CD14-positive monocyte (primary cell): ENCODE measurements at regions not wholly inside any gene's neighbourhood (a gene's known extent, or its start where the extent isn't known, plus 50 kb on each side); places are given as distances from the start of the nearest gene placed in this dataset.

Experiments
- DNase-seq, 3 donors: peaks; one replicate each; pipeline ENCODE4 v3.0.0-alpha.2; 2011 to 2022
- H2AFZ ChIP-seq: 2 replicates; pipeline ENCODE4 v1.6.0; 2012; ENCODE audit warnings: mild to moderate bottlenecking, low read depth, low read length, inconsistent platforms; ENCODE audit not compliant: insufficient read depth, poor library complexity, severe bottlenecking
- H3K27ac ChIP-seq, 2 donors: 1 replicate in 1 of 2; 2 replicates in 1 of 2; pipeline ENCODE4 v1.5.1; 2012 to 2013; ENCODE audit warnings: low read length in 2 of 2, control low read depth in 1 of 2, inconsistent platforms in 1 of 2, low read depth in 1 of 2, mild to moderate bottlenecking in 1 of 2
- H3K27me3 ChIP-seq, 2 donors: one replicate each; pipeline versions ENCODE4 v1.6.0 to v1.6.1; 2011 to 2013; ENCODE audit warnings: low read length in 2 of 2; ENCODE audit not compliant: control insufficient read depth in 2 of 2, insufficient read depth in 2 of 2
- H3K36me3 ChIP-seq, 2 donors: replicated peaks in 1 of 2; 1 replicate in 1 of 2; 2 replicates in 1 of 2; pipeline versions ENCODE4 v1.5.1 to v1.6.1; 2012 to 2013; ENCODE audit warnings: low read length in 2 of 2, control low read depth in 1 of 2, inconsistent platforms in 1 of 2, mild to moderate bottlenecking in 1 of 2; ENCODE audit not compliant: insufficient read depth in 2 of 2, control insufficient read depth in 1 of 2
- H3K4me1 ChIP-seq, 2 donors: 1 replicate in 1 of 2; 2 replicates in 1 of 2; pipeline versions ENCODE4 v1.5.1 to v1.6.1; 2012 to 2013; ENCODE audit warnings: low read length in 2 of 2, control low read depth in 1 of 2, inconsistent platforms in 1 of 2, mild to moderate bottlenecking in 1 of 2, moderate library complexity in 1 of 2; ENCODE audit not compliant: insufficient read depth in 2 of 2, control insufficient read depth in 1 of 2
- H3K4me2 ChIP-seq: replicated peaks from 2 replicates; pipeline ENCODE3; 2012; ENCODE audit warnings: low read length, moderate library complexity, mild to moderate bottlenecking; ENCODE audit not compliant: poor library complexity, severe bottlenecking; ENCODE audit errors: extremely low read depth
- H3K4me3 ChIP-seq, 3 experiments: fragments of 200-600 bp in 1 of 3; sonication (generic) in 1 of 3; replicated peaks in 1 of 3; 1 replicate in 2 of 3; 2 replicates in 1 of 3; pipeline ENCODE4 v1.5.1; 2011 to 2013; ENCODE audit warnings: low read length in 3 of 3, mild to moderate bottlenecking in 3 of 3, control low read depth in 2 of 3, low read depth in 2 of 3, inconsistent platforms in 1 of 3, moderate library complexity in 1 of 3
- H3K79me2 ChIP-seq: 2 replicates; pipeline ENCODE4 v1.6.0; 2012; ENCODE audit warnings: mild to moderate bottlenecking, control low read depth, inconsistent platforms, low read length, moderate library complexity; ENCODE audit not compliant: insufficient read depth
- H3K9ac ChIP-seq: 2 replicates; pipeline ENCODE4 v1.6.0; 2017; ENCODE audit warnings: low read length, mild to moderate bottlenecking; ENCODE audit not compliant: insufficient read depth, poor library complexity, severe bottlenecking
- H3K9me3 ChIP-seq, 2 donors: replicated peaks in 1 of 2; 1 replicate in 1 of 2; 2 replicates in 1 of 2; pipeline versions ENCODE4 v1.5.1 to v1.6.1; 2012 to 2013; ENCODE audit warnings: low read length in 2 of 2, control low read depth in 1 of 2; ENCODE audit not compliant: control insufficient read depth in 1 of 2, insufficient read depth in 1 of 2
- H4K20me1 ChIP-seq: 2 replicates; pipeline ENCODE4 v1.6.0; 2012; ENCODE audit warnings: mild to moderate bottlenecking, low read length, control low read depth, moderate library complexity; ENCODE audit not compliant: insufficient read depth
- H3K27ac Mint-ChIP-seq, 7 donors: one replicate each; pipeline ENCODE4 v1.8.0; 2020; ENCODE audit warnings: mild to moderate bottlenecking in 7 of 7, mixed read lengths in 7 of 7, moderate library complexity in 6 of 7, inconsistent platforms in 2 of 7
- H3K27me3 Mint-ChIP-seq, 3 donors: one replicate each; pipeline ENCODE4 v1.8.0; 2021 to 2022; ENCODE audit warnings: low read depth in 3 of 3, mild to moderate bottlenecking in 3 of 3, mixed read lengths in 3 of 3, moderate library complexity in 3 of 3, inconsistent platforms in 1 of 3
- H3K36me3 Mint-ChIP-seq, 2 donors: one replicate each; pipeline ENCODE4 v1.8.0; 2020; ENCODE audit warnings: mixed read lengths in 2 of 2, inconsistent platforms in 1 of 2, mild to moderate bottlenecking in 1 of 2
- H3K4me1 Mint-ChIP-seq: one replicate; pipeline ENCODE4 v1.8.0; 2020; ENCODE audit warnings: mild to moderate bottlenecking, mixed read lengths
- H3K4me3 Mint-ChIP-seq, 2 donors: one replicate each; pipeline ENCODE4 v1.8.0; 2020; ENCODE audit warnings: mild to moderate bottlenecking in 2 of 2, mixed read lengths in 2 of 2, moderate library complexity in 1 of 2
- H3K9me3 Mint-ChIP-seq, 7 donors: one replicate each; pipeline ENCODE4 v1.8.0; 2020 to 2022; ENCODE audit warnings: mixed read lengths in 7 of 7, mild to moderate bottlenecking in 6 of 7, moderate library complexity in 6 of 7, inconsistent platforms in 2 of 7
- WGBS: methylation state at CpG from one replicate; pipeline ENCODE4 v1.1.5; 2013; ENCODE audit warnings: missing lambda C conversion rate; ENCODE audit not compliant: insufficient coverage; 5-methylcytosine and 5-hydroxymethylcytosine counted together
- intact Hi-C, 2 donors: fragments of 100-400 bp; cut with micrococcal nuclease; formaldehyde crosslinking; loops; one replicate each; pipeline versions ENCODE4 v1.15.0 to v1.15.1; 2023
- TF ChIP-seq, protein P1 (sequence below): fragments of 200-600 bp; IDR thresholded peaks from one replicate; pipeline ENCODE4 v1.8.0; 2022; ENCODE audit warnings: antibody characterized with exemption, mild to moderate bottlenecking

DNA sequence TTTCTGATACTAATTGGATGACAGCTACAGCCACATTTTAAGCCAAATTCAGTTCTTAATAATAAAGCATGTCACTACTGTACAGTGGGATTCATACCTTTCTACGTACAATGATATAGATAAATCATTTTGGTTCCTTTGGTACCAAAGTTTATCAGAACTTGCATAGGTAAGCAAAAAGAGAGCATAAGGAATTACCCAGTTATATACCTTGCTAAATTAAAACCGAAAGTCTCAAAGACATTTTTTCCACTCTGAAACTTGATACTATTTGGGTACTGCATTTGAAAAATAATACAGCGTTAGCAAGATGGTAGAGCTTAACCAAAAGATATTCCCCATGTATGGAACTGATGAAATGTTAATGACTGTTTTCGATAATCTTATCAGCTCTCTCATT is 400.9 kb upstream of the ADGRL3 start:
- Mint-ChIP-seq H3K27ac (no peak overlapping the region), H3K36me3 (no peaks in the 10 kb centered on the region), H3K9me3 (peaks cover 0 to 3% (median 0%) of the 10 kb centered on the region in 7 donors), H3K4me1 (no peaks in the 10 kb centered on the region), H3K27me3 (no peaks in the 10 kb centered on the region), H3K4me3 (no peak overlapping the region)
- H4K20me1 ChIP-seq = no peaks in the 10 kb centered on the region
- no peak overlapping the region for H3K27ac ChIP-seq
- TF ChIP-seq, protein P1, sequence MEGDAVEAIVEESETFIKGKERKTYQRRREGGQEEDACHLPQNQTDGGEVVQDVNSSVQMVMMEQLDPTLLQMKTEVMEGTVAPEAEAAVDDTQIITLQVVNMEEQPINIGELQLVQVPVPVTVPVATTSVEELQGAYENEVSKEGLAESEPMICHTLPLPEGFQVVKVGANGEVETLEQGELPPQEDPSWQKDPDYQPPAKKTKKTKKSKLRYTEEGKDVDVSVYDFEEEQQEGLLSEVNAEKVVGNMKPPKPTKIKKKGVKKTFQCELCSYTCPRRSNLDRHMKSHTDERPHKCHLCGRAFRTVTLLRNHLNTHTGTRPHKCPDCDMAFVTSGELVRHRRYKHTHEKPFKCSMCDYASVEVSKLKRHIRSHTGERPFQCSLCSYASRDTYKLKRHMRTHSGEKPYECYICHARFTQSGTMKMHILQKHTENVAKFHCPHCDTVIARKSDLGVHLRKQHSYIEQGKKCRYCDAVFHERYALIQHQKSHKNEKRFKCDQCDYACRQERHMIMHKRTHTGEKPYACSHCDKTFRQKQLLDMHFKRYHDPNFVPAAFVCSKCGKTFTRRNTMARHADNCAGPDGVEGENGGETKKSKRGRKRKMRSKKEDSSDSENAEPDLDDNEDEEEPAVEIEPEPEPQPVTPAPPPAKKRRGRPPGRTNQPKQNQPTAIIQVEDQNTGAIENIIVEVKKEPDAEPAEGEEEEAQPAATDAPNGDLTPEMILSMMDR = no peak
- no peaks in the 10 kb centered on the region for H3K79me2 ChIP-seq
- H3K4me1 ChIP-seq = no peaks in the 10 kb centered on the region
- no peak overlapping the region for H2AFZ ChIP-seq
- no peak for DNase-seq
- no peak overlapping the region for H3K4me3 ChIP-seq
- peaks cover 0 to 4% of the 10 kb centered on the region in 2 donors for H3K9me3 ChIP-seq
- H3K4me2 ChIP-seq = no peak overlapping the region
- WGBS = no CpG with 5 or more reads among the region's 4 CpGs
- H3K27me3 ChIP-seq = no peaks in the 10 kb centered on the region
- no peaks in the 10 kb centered on the region for H3K36me3 ChIP-seq
- intact Hi-C loops = no loop called here
- H3K9ac ChIP-seq = no peak overlapping the region

DNA sequence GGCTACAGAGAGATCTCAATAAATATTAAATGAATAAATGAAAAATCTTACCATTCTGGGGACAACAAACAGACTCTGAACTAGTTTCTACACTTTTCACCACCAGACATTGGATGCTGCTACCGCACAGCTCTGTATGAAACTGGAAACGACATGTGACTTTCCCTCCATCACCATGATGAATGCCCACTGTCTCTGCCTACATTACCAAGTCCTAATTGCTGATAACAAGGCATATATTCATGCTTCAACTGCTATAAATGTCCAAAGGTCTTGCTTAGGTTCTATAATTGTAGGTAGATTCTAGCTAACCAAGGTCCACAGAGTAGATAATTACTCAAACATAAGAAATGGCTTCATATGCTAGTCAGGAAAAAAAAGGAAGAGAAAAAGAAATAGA is 399.4 kb upstream of the ADGRL3 start:
- Mint-ChIP-seq H3K4me1 (no peaks in the 10 kb centered on the region), H3K27ac (no peak overlapping the region), H3K4me3 (no peak overlapping the region), H3K9me3 (peaks cover 0 to 3% (median 0%) of the 10 kb centered on the region in 7 donors), H3K36me3 (no peaks in the 10 kb centered on the region), H3K27me3 (no peaks in the 10 kb centered on the region)
- H3K79me2 ChIP-seq = no peaks in the 10 kb centered on the region
- no peak overlapping the region for H2AFZ ChIP-seq
- H3K4me2 ChIP-seq = no peak overlapping the region
- no peak overlapping the region for H3K9ac ChIP-seq
- H3K4me1 ChIP-seq = no peaks in the 10 kb centered on the region
- H3K9me3 ChIP-seq = no peaks in the 10 kb centered on the region
- no peaks in the 10 kb centered on the region for H4K20me1 ChIP-seq
- TF ChIP-seq, protein P1 = no peak
- H3K27ac ChIP-seq = no peak overlapping the region
- 71% methylated on average over 1 of the region's 2 CpGs for WGBS
- intact Hi-C loops = no loop called here
- no peak overlapping the region for H3K4me3 ChIP-seq
- DNase-seq = no peak
- no peaks in the 10 kb centered on the region for H3K27me3 ChIP-seq
- H3K36me3 ChIP-seq = no peaks in the 10 kb centered on the region
